ENCODE measurements at regions not wholly inside any gene's neighbourhood (a gene's known extent, or its start where the extent isn't known, plus 50 kb on each side); places are given as distances from the start of the nearest gene placed in this dataset.

DNA sequence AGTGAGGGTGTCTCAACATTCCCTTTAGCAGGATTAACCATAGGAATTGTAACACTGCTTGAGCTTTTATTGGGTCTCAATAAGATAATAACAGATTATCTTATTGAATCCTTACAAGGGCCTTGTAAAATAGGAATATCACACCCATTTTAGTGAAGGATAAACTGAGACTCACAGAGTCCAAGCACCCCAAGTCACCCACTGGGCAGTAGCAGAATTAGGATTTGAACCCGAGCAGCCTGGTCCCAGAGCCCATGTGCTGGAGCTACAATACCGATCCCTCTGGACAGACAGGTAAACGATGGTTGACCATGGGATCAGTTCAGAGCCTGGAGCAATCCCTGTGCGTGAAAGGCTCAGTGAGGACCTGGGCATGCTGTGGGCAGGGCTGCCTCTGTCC, 56.3 kb upstream of the MRPS22 start:
- H3K79me1 ChIP-seq (ENCODE audit: low read depth, low read length): no peaks in the 10 kb centered on the region
- WGBS, 2 donors (ENCODE audit: extremely low coverage in 2 of 2, insufficient read length in 2 of 2, insufficient replicate concordance in 1 of 2): no CpG with 5 or more reads among the region's 4 CpGs
- no peak overlapping the region for H2BK12ac ChIP-seq (ENCODE audit: low read length)
- H4K8ac ChIP-seq (ENCODE audit: low read depth, low read length): no peak overlapping the region
- no peak overlapping the region for H3K4me2 ChIP-seq (ENCODE audit: insufficient read depth, low read length, poor library complexity, severe bottlenecking)
- no peak overlapping the region for H2AFZ ChIP-seq (ENCODE audit: low read length)
- H3K23ac ChIP-seq (ENCODE audit: low read depth, low read length, poor library complexity): no peak overlapping the region
- H3K18ac ChIP-seq (ENCODE audit: low read length): no peak overlapping the region
- no peak overlapping the region for H3K14ac ChIP-seq (ENCODE audit: low read length)
- H3K27me3 ChIP-seq (ENCODE audit: control insufficient read depth in 3 of 3, insufficient read depth in 3 of 3, low read depth in 1 of 3, low read length in 3 of 3): peaks cover 0 to 14% (median 0%) of the 10 kb centered on the region in 3 experiments
- no peak overlapping the region for H2BK5ac ChIP-seq (ENCODE audit: low read length)
- no peak overlapping the region for H2BK15ac ChIP-seq (ENCODE audit: low read length)
- no peak overlapping the region for H3K4me3 ChIP-seq (ENCODE audit: low read length in 2 of 2)
- H3K4me1 ChIP-seq (ENCODE audit: control insufficient read depth in 2 of 2, insufficient read depth in 1 of 2, low read depth in 1 of 2, low read length in 2 of 2): no peaks in the 10 kb centered on the region
- no peaks in the 10 kb centered on the region for H3K36me3 ChIP-seq (replicated peaks in 1 of 2; ENCODE audit: control insufficient read depth in 2 of 2, insufficient read depth in 2 of 2, low read length in 2 of 2)
- no peak for DNase-seq (ENCODE audit: low spot score)
- no peak overlapping the region for H3K27ac ChIP-seq (replicated peaks; ENCODE audit: low read length)
- no peak overlapping the region for H2AK5ac ChIP-seq (ENCODE audit: low read depth, low read length)
- no peak overlapping the region for H3K9ac ChIP-seq (ENCODE audit: low read depth, low read length, poor library complexity)
- no peak overlapping the region for H3K4ac ChIP-seq (ENCODE audit: low read length)
- H4K91ac ChIP-seq (ENCODE audit: low read depth, low read length, poor library complexity): no peak overlapping the region
- no peak overlapping the region for H2BK120ac ChIP-seq (ENCODE audit: low read depth, low read length)
- no peaks in the 10 kb centered on the region for H3K9me3 ChIP-seq (replicated peaks in 1 of 2; ENCODE audit: control insufficient read depth in 2 of 2, insufficient read depth in 1 of 2, low read depth in 1 of 2, low read length in 2 of 2)

DNA sequence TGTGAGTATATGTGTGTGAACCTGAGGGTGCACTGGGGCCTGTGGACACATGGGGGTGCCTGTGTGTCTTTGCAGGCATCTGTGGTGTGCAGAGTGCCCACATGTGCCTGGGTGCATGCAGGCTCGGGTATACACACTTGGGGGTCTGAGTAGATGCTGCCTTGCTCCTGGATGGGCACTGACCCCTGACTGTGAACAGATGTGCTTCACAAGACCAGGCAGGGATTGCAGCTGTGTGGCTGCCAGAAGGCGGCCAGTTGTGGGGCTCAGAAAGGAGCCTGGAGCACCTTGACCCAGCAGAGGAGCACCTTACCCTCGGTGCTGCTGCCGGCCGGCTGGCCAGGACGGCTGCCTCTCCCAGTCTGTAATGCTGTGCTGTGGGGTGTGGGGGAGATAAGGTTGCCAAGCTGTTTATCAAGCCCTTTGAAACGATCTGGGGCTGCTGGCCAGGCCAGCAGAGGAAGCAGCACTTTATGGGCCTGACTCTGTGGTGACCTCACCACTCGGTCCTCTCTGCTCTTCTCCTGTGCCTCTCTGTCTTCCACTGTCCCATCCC, 55.5 kb upstream of the MRPS22 start:
- Histone ChIP-seq H3K9ac (ENCODE audit: low read depth, low read length, poor library complexity) (peak overlapping the region; percentile 45), H2AK5ac (ENCODE audit: low read depth, low read length) (no peak overlapping the region), H3K18ac (ENCODE audit: low read length) (no peak overlapping the region), H3K4ac (ENCODE audit: low read length) (no peak overlapping the region), H4K91ac (ENCODE audit: low read depth, low read length, poor library complexity) (no peak overlapping the region), H4K8ac (ENCODE audit: low read depth, low read length) (no peak overlapping the region), H3K27ac (replicated peaks; ENCODE audit: low read length) (no peak overlapping the region), H2BK120ac (ENCODE audit: low read depth, low read length) (no peak overlapping the region), H3K36me3 (replicated peaks in 1 of 2; ENCODE audit: control insufficient read depth in 2 of 2, insufficient read depth in 2 of 2, low read length in 2 of 2) (no peaks in the 10 kb centered on the region), H3K4me2 (ENCODE audit: insufficient read depth, low read length, poor library complexity, severe bottlenecking) (no peak overlapping the region), H3K4me1 (ENCODE audit: control insufficient read depth in 2 of 2, insufficient read depth in 1 of 2, low read depth in 1 of 2, low read length in 2 of 2) (no peaks in the 10 kb centered on the region), H2BK12ac (ENCODE audit: low read length) (no peak overlapping the region), H2AFZ (ENCODE audit: low read length) (no peak overlapping the region), H2BK5ac (ENCODE audit: low read length) (no peak overlapping the region), H2BK15ac (ENCODE audit: low read length) (no peak overlapping the region), H3K9me3 (replicated peaks in 1 of 2; ENCODE audit: control insufficient read depth in 2 of 2, insufficient read depth in 1 of 2, low read depth in 1 of 2, low read length in 2 of 2) (no peaks in the 10 kb centered on the region), H3K27me3 (ENCODE audit: control insufficient read depth in 3 of 3, insufficient read depth in 3 of 3, low read depth in 1 of 3, low read length in 3 of 3) (peaks cover 0 to 14% (median 0%) of the 10 kb centered on the region in 3 experiments), H3K14ac (ENCODE audit: low read length) (peak overlapping the region; percentile 41), H3K4me3 (ENCODE audit: low read length in 2 of 2) (no peak overlapping the region), H3K23ac (ENCODE audit: low read depth, low read length, poor library complexity) (no peak overlapping the region), H3K79me1 (ENCODE audit: low read depth, low read length) (no peaks in the 10 kb centered on the region)
- no CpG with 5 or more reads among the region's 8 CpGs for WGBS, 2 donors (ENCODE audit: extremely low coverage in 2 of 2, insufficient read length in 2 of 2, insufficient replicate concordance in 1 of 2)
- DNase-seq (ENCODE audit: low spot score): no peak

DNA sequence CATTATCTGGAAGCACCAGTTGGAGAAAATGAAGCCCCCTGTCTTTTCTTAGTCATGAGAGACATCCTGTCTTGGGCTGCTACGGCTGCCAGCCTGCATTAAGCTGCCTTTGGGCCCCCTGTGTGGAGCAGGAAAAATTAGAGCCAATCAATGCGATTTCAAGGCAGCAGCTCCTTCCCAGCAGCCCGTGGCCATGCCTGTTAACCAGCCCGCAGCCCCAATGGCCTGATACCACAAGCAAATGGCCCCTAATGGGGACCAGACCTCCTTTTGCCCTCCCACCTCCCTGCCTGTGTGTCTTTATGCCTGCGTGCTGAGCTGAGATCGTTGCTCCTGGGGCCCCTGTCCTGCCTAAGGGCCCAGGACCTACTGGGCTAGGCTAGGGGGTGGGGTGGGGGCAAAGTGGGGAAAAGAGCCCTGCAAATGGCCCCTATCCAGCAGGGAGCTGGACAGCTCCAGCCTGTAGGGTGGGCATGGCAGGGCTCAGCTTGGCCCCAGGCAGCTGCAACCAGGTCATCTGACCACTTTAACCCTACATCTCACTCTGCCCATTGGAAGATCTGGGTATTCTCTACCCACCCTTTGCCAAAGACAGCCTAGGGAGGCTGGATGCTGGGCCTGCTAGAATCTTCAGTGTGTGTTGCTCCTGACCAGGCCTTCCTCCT, 53.8 kb upstream of the MRPS22 start:
- H3K4me1 ChIP-seq (ENCODE audit: control insufficient read depth in 2 of 2, insufficient read depth in 1 of 2, low read depth in 1 of 2, low read length in 2 of 2): no peaks in the 10 kb centered on the region
- H3K4me2 ChIP-seq (ENCODE audit: insufficient read depth, low read length, poor library complexity, severe bottlenecking): no peak overlapping the region
- no peak overlapping the region for H3K4me3 ChIP-seq (ENCODE audit: low read length in 2 of 2)
- no peak overlapping the region for H2BK120ac ChIP-seq (ENCODE audit: low read depth, low read length)
- H3K9me3 ChIP-seq (replicated peaks in 1 of 2; ENCODE audit: control insufficient read depth in 2 of 2, insufficient read depth in 1 of 2, low read depth in 1 of 2, low read length in 2 of 2): no peaks in the 10 kb centered on the region
- no peak overlapping the region for H4K8ac ChIP-seq (ENCODE audit: low read depth, low read length)
- no peak overlapping the region for H2BK15ac ChIP-seq (ENCODE audit: low read length)
- H2BK12ac ChIP-seq (ENCODE audit: low read length): no peak overlapping the region
- peak overlapping the region; percentile 54 for H3K18ac ChIP-seq (ENCODE audit: low read length)
- no peak overlapping the region for H3K4ac ChIP-seq (ENCODE audit: low read length)
- DNase-seq (ENCODE audit: low spot score): no peak
- no peak overlapping the region for H3K27ac ChIP-seq (replicated peaks; ENCODE audit: low read length)
- peak overlapping the region; percentile 32 for H3K23ac ChIP-seq (ENCODE audit: low read depth, low read length, poor library complexity)
- no peak overlapping the region for H3K9ac ChIP-seq (ENCODE audit: low read depth, low read length, poor library complexity)
- H3K14ac ChIP-seq (ENCODE audit: low read length): no peak overlapping the region
- H3K36me3 ChIP-seq (replicated peaks in 1 of 2; ENCODE audit: control insufficient read depth in 2 of 2, insufficient read depth in 2 of 2, low read length in 2 of 2): no peaks in the 10 kb centered on the region
- WGBS, 2 donors (ENCODE audit: extremely low coverage in 2 of 2, insufficient read length in 2 of 2, insufficient replicate concordance in 1 of 2): no CpG with 5 or more reads among the region's 6 CpGs
- no peaks in the 10 kb centered on the region for H3K79me1 ChIP-seq (ENCODE audit: low read depth, low read length)
- no peak overlapping the region for H2BK5ac ChIP-seq (ENCODE audit: low read length)
- peak overlapping the region; percentile 53 for H2AFZ ChIP-seq (ENCODE audit: low read length)
- no peak overlapping the region for H4K91ac ChIP-seq (ENCODE audit: low read depth, low read length, poor library complexity)
- peaks cover 0 to 11% (median 0%) of the 10 kb centered on the region in 3 experiments for H3K27me3 ChIP-seq (ENCODE audit: control insufficient read depth in 3 of 3, insufficient read depth in 3 of 3, low read depth in 1 of 3, low read length in 3 of 3)
- no peak overlapping the region for H2AK5ac ChIP-seq (ENCODE audit: low read depth, low read length)

DNA sequence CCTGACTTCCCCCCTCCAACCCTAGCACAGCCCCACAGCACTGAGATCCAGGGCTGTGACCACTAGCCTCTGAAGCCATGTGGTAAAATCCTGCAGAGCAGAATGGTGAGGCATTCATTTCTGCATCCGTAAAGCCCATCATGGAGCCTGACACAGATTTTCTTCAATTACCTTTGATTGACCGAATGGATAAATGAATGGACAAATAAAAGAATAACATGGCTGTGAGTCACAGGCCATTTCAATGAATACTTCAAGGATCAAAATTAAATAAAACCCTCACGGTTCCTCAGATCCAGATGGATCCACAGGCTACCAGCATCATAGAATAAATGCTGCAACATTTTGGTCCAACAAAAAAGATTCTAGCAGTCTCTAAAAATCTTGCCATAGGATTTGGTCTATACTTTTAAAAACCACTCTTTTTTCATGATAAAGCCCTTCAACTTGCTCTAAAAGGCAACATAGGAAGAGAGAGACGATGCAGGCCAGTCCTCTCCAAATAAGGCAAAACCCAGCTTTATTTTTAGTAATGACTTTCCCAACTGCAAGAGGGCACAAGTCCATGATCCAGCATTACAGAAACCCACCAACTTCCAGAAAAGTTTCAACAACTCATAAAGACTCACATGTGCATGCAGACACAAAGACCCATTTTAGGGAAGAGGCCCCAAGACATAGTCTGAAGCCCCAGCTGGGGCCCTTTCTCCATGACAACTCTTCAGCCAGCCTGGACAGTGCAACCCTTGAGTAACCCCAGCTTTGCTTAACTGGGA, 52.4 kb upstream of the MRPS22 start:
- no peak overlapping the region for H2AK5ac ChIP-seq (ENCODE audit: low read depth, low read length)
- no peak overlapping the region for H3K4me3 ChIP-seq (ENCODE audit: low read length in 2 of 2)

More for the DNA sequence above, 52.4 kb upstream of the MRPS22 start:
- Histone ChIP-seq H4K91ac (ENCODE audit: low read depth, low read length, poor library complexity) (no peak overlapping the region), H3K9me3 (replicated peaks in 1 of 2; ENCODE audit: control insufficient read depth in 2 of 2, insufficient read depth in 1 of 2, low read depth in 1 of 2, low read length in 2 of 2) (no peaks in the 10 kb centered on the region), H3K36me3 (replicated peaks in 1 of 2; ENCODE audit: control insufficient read depth in 2 of 2, insufficient read depth in 2 of 2, low read length in 2 of 2) (no peaks in the 10 kb centered on the region), H3K4ac (ENCODE audit: low read length) (no peak overlapping the region), H3K27ac (replicated peaks; ENCODE audit: low read length) (no peak overlapping the region), H2BK15ac (ENCODE audit: low read length) (no peak overlapping the region), H2BK5ac (ENCODE audit: low read length) (no peak overlapping the region), H2BK12ac (ENCODE audit: low read length) (no peak overlapping the region), H3K9ac (ENCODE audit: low read depth, low read length, poor library complexity) (no peak overlapping the region), H2BK120ac (ENCODE audit: low read depth, low read length) (no peak overlapping the region), H3K27me3 (ENCODE audit: control insufficient read depth in 3 of 3, insufficient read depth in 3 of 3, low read depth in 1 of 3, low read length in 3 of 3) (peaks cover 0 to 11% (median 0%) of the 10 kb centered on the region in 3 experiments), H3K4me1 (ENCODE audit: control insufficient read depth in 2 of 2, insufficient read depth in 1 of 2, low read depth in 1 of 2, low read length in 2 of 2) (no peaks in the 10 kb centered on the region), H2AFZ (ENCODE audit: low read length) (no peak overlapping the region), H4K8ac (ENCODE audit: low read depth, low read length) (no peak overlapping the region), H3K23ac (ENCODE audit: low read depth, low read length, poor library complexity) (no peak overlapping the region), H3K14ac (ENCODE audit: low read length) (no peak overlapping the region), H3K79me1 (ENCODE audit: low read depth, low read length) (no peaks in the 10 kb centered on the region), H3K18ac (ENCODE audit: low read length) (no peak overlapping the region), H3K4me2 (ENCODE audit: insufficient read depth, low read length, poor library complexity, severe bottlenecking) (no peak overlapping the region)
- DNase-seq (ENCODE audit: low spot score): no peak
- WGBS, 2 donors (ENCODE audit: extremely low coverage in 2 of 2, insufficient read length in 2 of 2, insufficient replicate concordance in 1 of 2): no CpG with 5 or more reads among the region's 4 CpGs

All from neuronal stem cell (in vitro differentiated cells).